ENCODE measurements at regions not wholly inside any gene's neighbourhood (a gene's known extent, or its start where the extent isn't known, plus 50 kb on each side); places are given as distances from the start of the nearest gene placed in this dataset.

GRCh38 chr13:89903115-89903514 is 1444.4 kb upstream of the MIR17HG start:
- no peaks in the 10 kb centered on the region for H3K4me1 ChIP-seq (ENCODE audit: insufficient read depth)
- no peak for DNase-seq (ENCODE audit: extremely low spot score)
- no peak overlapping the region for H3K4me3 ChIP-seq (ENCODE audit: low read depth, low read length)
- no peak overlapping the region for H3K27ac ChIP-seq (ENCODE audit: low read depth)
- WGBS = 78% methylated on average over 2 of the region's 2 CpGs
- no peaks in the 10 kb centered on the region for H3K36me3 ChIP-seq (ENCODE audit: insufficient read depth)

- whole genome bisulfite sequencing = 86% methylated on average over 12 of the region's 12 CpGs
- DNase-seq (ENCODE audit: extremely low spot score) = no peak
- Histone ChIP-seq H3K4me1 (ENCODE audit: insufficient read depth) (no peaks in the 10 kb centered on the region), H3K36me3 (ENCODE audit: insufficient read depth) (no peaks in the 10 kb centered on the region), H3K27ac (ENCODE audit: low read depth) (no peak overlapping the region), H3K4me3 (ENCODE audit: low read depth, low read length) (no peak overlapping the region)
Observed at GRCh38 chr13:89910166-89910565, 1437.3 kb upstream of the MIR17HG start.

GRCh38 chr13:89916551-89916950 is 1430.9 kb upstream of the MIR17HG start:
- no peaks in the 10 kb centered on the region for H3K36me3 ChIP-seq (ENCODE audit: insufficient read depth)
- WGBS = 80% methylated on average over 2 of the region's 2 CpGs
- no peak overlapping the region for H3K4me3 ChIP-seq (ENCODE audit: low read depth, low read length)
- DNase-seq (ENCODE audit: extremely low spot score) = no peak
- H3K4me1 ChIP-seq (ENCODE audit: insufficient read depth) = no peaks in the 10 kb centered on the region
- H3K27ac ChIP-seq (ENCODE audit: low read depth) = no peak overlapping the region

DNA sequence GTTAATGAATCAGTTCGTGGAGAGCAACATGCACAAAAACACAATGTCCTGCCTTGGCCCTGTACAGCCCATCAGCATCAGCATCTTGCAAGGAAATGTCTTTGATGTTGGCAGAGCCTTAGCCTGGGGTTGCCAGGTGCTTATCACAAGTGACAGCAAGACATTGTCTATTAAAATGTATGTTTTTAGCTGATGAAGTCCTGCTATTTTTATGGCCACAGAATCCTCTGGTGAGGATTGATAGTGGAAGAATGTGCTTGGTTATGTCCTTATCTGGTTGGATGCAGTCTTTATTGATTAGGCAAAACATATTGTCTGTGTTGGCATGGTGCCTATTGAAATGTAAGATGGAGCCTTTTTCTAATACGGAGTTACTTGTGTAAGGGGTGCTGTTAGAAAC is 1427.0 kb upstream of the MIR17HG start:
- Histone ChIP-seq H3K36me3 (ENCODE audit: insufficient read depth) (no peaks in the 10 kb centered on the region), H3K4me3 (ENCODE audit: low read depth, low read length) (no peak overlapping the region), H3K4me1 (ENCODE audit: insufficient read depth) (no peaks in the 10 kb centered on the region), H3K27ac (ENCODE audit: low read depth) (no peak overlapping the region)
- DNase-seq (ENCODE audit: extremely low spot score) = no peak
- 49% methylated on average over 2 of the region's 2 CpGs for WGBS

GRCh38 chr13:89923052-89923451 is 1424.4 kb upstream of the MIR17HG start:
- Histone ChIP-seq H3K4me1 (ENCODE audit: insufficient read depth) (no peaks in the 10 kb centered on the region), H3K27ac (ENCODE audit: low read depth) (no peak overlapping the region), H3K4me3 (ENCODE audit: low read depth, low read length) (no peak overlapping the region), H3K36me3 (ENCODE audit: insufficient read depth) (no peaks in the 10 kb centered on the region)
- no peak for DNase-seq (ENCODE audit: extremely low spot score)
- WGBS = 85% methylated on average over 2 of the region's 2 CpGs

- Histone ChIP-seq H3K36me3 (ENCODE audit: insufficient read depth) (no peaks in the 10 kb centered on the region), H3K4me3 (ENCODE audit: low read depth, low read length) (no peak overlapping the region), H3K4me1 (ENCODE audit: insufficient read depth) (no peaks in the 10 kb centered on the region), H3K27ac (ENCODE audit: low read depth) (no peak overlapping the region)
- WGBS = 90% methylated on average over 2 of the region's 2 CpGs
- no peak for DNase-seq (ENCODE audit: extremely low spot score)
Observed at GRCh38 chr13:89923736-89924135, 1423.8 kb upstream of the MIR17HG start.

DNA sequence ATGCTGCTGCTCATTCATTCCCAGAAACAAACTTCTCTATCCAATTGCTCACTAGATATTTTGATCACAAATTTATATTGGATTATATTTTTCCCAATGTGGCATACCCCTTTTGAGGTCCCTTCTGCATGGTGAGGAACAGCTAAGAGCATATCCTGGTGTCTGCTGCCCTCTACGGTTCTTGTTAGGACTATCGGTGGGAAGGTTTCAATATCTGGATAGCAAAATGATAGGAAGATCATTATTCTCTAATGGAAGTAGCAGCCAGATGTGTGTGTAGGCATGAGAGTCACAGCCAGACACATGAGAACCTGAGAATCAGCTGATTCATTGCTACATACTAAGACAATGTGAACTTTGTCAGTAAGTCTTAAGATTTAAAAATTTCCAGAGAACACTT is 1422.4 kb upstream of the MIR17HG start:
- H3K36me3 ChIP-seq (ENCODE audit: insufficient read depth) = no peaks in the 10 kb centered on the region
- H3K4me3 ChIP-seq (ENCODE audit: low read depth, low read length) = no peak overlapping the region
- no peak for DNase-seq (ENCODE audit: extremely low spot score)
- WGBS = 59% methylated on average over 2 of the region's 2 CpGs
- H3K27ac ChIP-seq (ENCODE audit: low read depth) = no peak overlapping the region
- no peaks in the 10 kb centered on the region for H3K4me1 ChIP-seq (ENCODE audit: insufficient read depth)

DNA sequence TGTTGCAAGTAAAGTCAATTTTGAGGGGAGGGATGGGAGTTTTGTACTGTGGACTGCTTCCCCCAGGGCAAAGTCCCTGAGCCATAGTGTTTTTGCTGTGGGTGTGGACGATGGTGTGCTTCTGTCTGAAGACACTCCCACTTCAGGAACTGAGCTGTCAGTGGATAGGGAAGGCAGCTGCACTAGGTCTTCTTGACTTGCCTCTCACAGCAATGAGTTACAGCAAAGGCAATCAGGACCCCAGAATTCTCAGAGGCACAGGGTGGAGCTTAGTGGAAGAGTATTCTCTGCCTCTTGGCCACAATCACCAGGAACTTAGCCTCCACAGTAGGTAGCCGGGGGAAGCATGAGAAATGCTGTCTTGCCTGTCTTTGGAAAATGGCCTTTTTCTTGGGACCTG is 1416.6 kb upstream of the MIR17HG start:
- DNase-seq (ENCODE audit: extremely low spot score) = no peak
- 66% methylated on average over 2 of the region's 2 CpGs for WGBS
- no peaks in the 10 kb centered on the region for H3K4me1 ChIP-seq (ENCODE audit: insufficient read depth)
- no peaks in the 10 kb centered on the region for H3K36me3 ChIP-seq (ENCODE audit: insufficient read depth)
- H3K27ac ChIP-seq (ENCODE audit: low read depth) = no peak overlapping the region
- no peak overlapping the region for H3K4me3 ChIP-seq (ENCODE audit: low read depth, low read length)

DNA sequence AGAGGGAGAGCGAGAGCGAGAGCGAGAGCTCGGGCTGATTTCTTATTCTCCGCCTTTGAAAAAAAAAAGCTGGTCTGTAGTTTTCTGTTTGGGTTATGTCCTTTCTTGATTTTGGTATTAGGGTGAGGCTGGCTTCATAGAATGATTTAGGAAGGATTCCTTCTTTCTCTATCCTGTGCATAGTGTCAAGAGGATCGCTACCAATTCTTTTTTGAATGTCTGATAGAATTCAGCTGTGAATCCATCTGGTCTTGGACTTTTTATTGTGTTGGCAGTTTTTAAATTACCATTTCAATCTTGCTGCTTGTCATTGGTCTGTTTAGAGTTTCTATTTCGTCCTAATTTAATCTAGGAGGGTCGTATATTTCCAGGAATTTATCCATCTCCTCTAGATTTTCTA is 1414.6 kb upstream of the MIR17HG start:
- DNase-seq (ENCODE audit: extremely low spot score) = no peak
- WGBS = 92% methylated on average over 8 of the region's 8 CpGs

GRCh38 chr13:89936256-89936655 is 1411.2 kb upstream of the MIR17HG start:
- no peak for DNase-seq (ENCODE audit: extremely low spot score)
- Histone ChIP-seq H3K27ac (ENCODE audit: low read depth) (no peak overlapping the region), H3K36me3 (ENCODE audit: insufficient read depth) (no peaks in the 10 kb centered on the region), H3K4me3 (ENCODE audit: low read depth, low read length) (no peak overlapping the region), H3K4me1 (ENCODE audit: insufficient read depth) (no peaks in the 10 kb centered on the region)
- 83% methylated on average over 4 of the region's 4 CpGs for WGBS

More for the DNA sequence above, 1414.6 kb upstream of the MIR17HG start:
- Histone ChIP-seq H3K27ac (ENCODE audit: low read depth) (no peak overlapping the region), H3K4me3 (ENCODE audit: low read depth, low read length) (no peak overlapping the region), H3K36me3 (ENCODE audit: insufficient read depth) (no peaks in the 10 kb centered on the region), H3K4me1 (ENCODE audit: insufficient read depth) (no peaks in the 10 kb centered on the region)

DNA sequence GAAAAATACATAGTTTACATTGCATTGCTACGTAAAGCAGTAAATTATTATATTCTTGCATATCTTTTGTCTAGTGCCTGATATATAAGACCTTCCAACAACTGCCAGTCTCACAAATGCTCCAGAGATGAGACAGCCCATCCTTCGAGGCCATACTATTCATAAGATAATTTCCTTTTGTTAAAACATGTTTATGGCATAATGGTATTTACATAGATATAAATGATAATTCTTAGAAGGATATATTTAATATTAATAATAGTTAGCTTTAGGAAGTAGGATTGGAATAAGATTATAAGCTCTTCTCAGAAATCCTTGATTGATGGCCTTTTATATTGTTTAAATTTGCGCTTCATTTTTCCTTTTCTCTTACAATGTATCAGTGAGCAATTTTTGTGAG is 1410.1 kb upstream of the MIR17HG start:
- no peak overlapping the region for H3K27ac ChIP-seq (ENCODE audit: low read depth)
- WGBS = 89% methylated on average over 3 of the region's 3 CpGs
- H3K4me1 ChIP-seq (ENCODE audit: insufficient read depth) = no peaks in the 10 kb centered on the region
- no peak for DNase-seq (ENCODE audit: extremely low spot score)
- H3K36me3 ChIP-seq (ENCODE audit: insufficient read depth) = no peaks in the 10 kb centered on the region
- H3K4me3 ChIP-seq (ENCODE audit: low read depth, low read length) = no peak overlapping the region

DNA sequence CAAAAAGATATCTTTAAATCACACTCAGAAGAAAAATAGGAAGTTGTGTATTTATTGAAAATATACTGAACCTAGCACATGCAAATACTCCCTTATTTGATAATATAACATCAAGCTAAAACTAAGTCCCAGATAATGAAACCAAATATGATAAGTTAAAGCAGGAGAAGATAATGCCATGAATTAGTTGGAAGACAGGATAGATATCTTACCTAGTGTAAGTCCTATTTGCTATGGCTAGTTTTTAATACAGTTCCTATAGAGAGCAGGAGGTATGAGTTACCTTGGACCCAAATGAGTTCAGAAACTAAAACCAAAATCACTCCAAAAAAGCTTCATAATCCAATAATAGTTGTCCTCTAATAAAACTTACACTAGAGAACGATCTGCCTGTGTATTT is 1407.1 kb upstream of the MIR17HG start:
- Histone ChIP-seq H3K4me3 (ENCODE audit: low read depth, low read length) (no peak overlapping the region), H3K4me1 (ENCODE audit: insufficient read depth) (no peaks in the 10 kb centered on the region), H3K36me3 (ENCODE audit: insufficient read depth) (no peaks in the 10 kb centered on the region), H3K27ac (ENCODE audit: low read depth) (no peak overlapping the region)
- DNase-seq (ENCODE audit: extremely low spot score) = no peak
- WGBS = 74% methylated on average over 1 of the region's 1 CpG

- no peak overlapping the region for H3K4me3 ChIP-seq (ENCODE audit: low read depth, low read length)
- no peak for DNase-seq (ENCODE audit: extremely low spot score)
- no peaks in the 10 kb centered on the region for H3K4me1 ChIP-seq (ENCODE audit: insufficient read depth)
- no peak overlapping the region for H3K27ac ChIP-seq (ENCODE audit: low read depth)
- H3K36me3 ChIP-seq (ENCODE audit: insufficient read depth) = no peaks in the 10 kb centered on the region
Observed at GRCh38 chr13:89943139-89943538, 1404.3 kb upstream of the MIR17HG start.

DNA sequence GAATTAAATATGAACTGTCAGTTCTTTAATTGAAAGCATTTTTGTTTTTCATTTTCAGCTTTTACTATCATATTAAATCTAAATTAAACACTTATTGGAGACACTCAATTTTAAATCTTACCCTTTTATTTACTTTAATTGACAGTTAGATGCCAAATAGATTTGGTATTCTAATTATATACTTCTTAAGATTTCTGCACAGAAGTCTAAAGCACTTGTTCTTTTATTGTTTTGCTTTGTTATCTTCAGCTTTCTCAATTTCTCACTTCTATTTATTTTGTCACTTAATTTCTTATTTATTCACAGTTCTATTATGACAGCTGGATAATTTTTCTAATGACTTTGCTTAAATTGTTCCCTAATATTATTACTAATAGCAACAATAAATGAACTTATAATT is 1397.3 kb upstream of the MIR17HG start:
- no peaks in the 10 kb centered on the region for H3K4me1 ChIP-seq (ENCODE audit: insufficient read depth)
- DNase-seq (ENCODE audit: extremely low spot score) = no peak

DNA sequence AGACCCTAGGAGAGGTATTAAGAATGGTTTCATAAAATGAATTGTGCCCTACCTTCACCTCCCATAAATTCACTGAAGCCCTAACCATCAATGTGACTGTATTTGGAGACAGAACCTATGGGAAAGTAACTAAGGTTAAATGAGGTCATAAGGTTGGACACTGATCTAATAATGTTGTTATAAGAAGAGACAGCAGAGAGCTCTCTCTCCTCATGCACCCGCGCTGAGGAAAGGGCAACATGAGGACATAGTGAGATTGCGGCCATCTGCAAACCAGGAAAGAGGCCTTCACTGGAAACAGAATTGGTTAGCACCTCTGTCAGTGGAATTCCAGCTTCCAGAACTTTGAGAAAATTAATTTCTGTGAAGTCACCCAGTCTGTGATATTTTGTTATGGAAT is 1396.1 kb upstream of the MIR17HG start:
- 90% methylated on average over 3 of the region's 3 CpGs for WGBS
- H3K4me1 ChIP-seq (ENCODE audit: insufficient read depth) = no peaks in the 10 kb centered on the region
- DNase-seq (ENCODE audit: extremely low spot score) = no peak
- no peak overlapping the region for H3K27ac ChIP-seq (ENCODE audit: low read depth)
- H3K4me3 ChIP-seq (ENCODE audit: low read depth, low read length) = no peak overlapping the region
- no peaks in the 10 kb centered on the region for H3K36me3 ChIP-seq (ENCODE audit: insufficient read depth)

More for the DNA sequence above, 1397.3 kb upstream of the MIR17HG start:
- Histone ChIP-seq H3K27ac (ENCODE audit: low read depth) (no peak overlapping the region), H3K4me3 (ENCODE audit: low read depth, low read length) (no peak overlapping the region), H3K36me3 (ENCODE audit: insufficient read depth) (no peaks in the 10 kb centered on the region)

Measured in urinary bladder (tissue), 3 donors.